KG1 (cell line): ENCODE measurements at regions not wholly inside any gene's neighbourhood (a gene's known extent, or its start where the extent isn't known, plus 50 kb on each side); places are given as distances from the start of the nearest gene placed in this dataset.
"Not testable (repeated sequence)": the region's sequence is repeated elsewhere in the genome, so short reads cannot be mapped to it uniquely, and the experiment has no call there.

Source experiments
- DNase-seq: peaks from one replicate; lab custom pipeline; 2025; lab: John Stamatoyannopoulos, UW

DNA sequence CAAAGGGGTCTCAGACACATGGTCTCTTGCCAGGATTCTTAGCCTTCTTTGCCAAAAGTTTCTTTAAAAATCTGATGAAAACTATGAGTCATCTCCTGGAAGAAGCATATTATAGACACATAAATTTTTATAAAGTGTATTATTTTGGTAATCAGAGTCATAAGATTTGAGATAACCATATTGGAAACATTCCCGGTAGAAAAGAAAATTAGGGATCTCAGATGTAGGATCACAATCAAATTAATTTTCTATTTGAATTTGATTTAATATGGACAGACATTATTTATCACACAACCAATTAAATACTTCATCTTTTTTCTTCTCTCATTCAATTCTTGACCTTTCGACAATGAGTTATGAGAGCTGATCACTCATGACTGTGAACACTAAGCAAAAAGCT lies 347.7 kb upstream of the CDH8 start:
- DNase-seq = no peak

DNA sequence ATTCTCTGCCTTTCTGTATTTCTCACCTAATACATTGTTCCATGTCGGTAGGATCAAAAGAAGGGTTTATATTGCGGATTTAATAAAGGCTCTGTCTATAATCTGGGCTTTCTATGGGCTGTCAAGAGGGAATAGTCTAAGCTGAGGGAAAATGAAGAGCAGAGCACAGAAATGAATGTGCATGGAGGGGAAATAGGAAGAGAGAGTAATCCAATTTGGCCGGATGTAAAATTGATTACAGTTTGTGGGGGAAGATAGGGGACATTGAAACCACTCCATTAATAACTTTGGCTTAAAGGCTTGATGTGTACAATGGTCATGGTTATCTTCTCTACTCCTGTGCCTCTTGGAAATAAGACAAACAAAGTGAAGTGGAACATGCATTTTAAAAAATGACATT lies 334.2 kb upstream of the CDH8 start:
- no peak for DNase-seq

DNA sequence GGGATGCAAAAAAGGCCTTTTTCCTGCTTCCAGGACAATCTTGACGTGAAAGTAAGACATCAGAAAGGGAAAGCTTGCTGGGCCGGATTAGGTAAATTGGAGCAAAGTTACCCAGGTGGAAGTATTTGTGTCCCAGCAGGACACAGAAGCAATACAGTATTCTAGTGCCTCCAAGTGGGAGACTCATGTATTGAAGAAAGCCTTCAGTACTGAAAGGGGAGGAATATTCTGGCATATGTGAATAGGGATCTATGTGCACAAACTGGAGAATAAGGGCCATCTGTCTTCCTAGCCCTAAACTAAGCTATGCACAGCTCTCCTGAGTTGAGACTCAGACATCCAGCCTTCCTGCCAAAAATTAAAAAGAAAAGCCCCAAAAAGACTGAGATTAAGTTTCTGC lies 327.3 kb upstream of the CDH8 start:
- no peak for DNase-seq

DNA sequence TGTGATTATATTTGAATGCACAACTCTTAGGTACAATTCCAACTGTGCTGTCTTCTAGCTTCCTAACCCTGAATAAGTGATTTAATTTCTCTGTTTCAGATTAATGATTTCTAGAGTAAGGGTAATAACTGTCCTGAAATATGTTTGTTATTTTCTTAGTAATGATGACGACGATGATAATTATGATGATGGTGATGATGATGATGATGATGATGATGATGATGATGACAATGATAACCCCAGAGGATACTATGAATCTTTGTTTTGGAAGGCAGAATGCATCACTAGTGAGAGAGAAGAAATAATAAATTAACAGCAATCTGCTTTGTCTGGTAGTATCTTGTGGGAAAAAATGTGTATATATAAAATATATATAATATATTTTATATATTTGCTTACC lies 317.1 kb upstream of the CDH8 start:
- DNase-seq = no peak

DNA sequence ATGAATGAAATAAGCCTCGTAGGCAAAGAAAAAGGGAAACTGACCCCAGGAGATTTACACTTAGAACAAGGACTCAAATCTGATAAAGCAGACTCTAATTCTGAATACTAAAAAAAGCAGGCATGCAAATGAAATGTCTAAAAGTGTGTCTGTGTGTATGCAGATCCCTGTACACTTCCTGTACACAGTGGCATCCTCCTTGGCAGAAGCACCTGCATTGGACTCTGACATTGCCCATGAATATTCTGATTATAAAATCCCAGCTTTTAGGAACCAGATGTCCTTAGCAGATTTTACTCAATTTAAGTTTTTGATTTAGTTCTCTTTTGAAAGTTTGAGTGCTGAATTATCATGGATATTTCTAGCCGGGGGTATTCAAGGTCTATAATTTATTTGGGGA lies 306.0 kb upstream of the CDH8 start:
- DNase-seq = no peak

DNA sequence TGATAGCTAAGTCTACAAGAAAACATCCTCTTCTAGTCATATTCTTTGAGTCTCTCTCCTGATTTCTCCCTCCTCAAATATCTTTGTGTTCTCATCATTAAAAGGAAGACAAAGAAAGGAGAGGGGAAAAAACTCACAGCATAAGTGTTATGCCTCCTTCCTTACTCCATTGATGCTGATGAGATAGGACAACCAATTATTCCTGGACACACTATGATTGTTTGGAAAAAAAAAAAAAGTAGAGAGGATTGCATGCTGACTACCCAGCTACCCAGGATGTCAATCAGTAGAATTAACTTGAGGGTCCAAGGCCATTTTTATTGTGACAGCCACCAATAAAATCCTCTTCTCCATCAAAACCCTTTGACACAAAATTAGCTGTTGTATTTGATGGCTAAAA lies 299.1 kb upstream of the CDH8 start:
- no peak for DNase-seq

DNA sequence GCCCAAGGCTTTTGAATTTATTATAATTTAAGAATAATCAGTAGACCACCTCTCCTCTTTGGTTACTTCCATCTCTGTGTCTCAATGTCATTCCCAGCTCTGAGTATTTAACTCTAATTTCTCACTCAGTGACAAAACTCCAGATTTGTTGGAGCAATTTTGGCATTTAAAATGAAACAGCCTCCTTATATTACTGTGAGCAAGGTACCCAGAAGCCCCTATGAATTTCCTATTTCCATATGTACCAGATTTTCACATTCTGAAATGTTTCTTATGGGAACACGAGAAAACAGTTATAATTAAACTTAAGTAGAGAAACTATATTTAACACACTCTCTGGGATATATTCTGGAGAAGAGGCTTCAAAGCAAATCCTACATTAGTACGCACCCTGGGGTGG lies 285.4 kb upstream of the CDH8 start:
- no peak for DNase-seq

DNA sequence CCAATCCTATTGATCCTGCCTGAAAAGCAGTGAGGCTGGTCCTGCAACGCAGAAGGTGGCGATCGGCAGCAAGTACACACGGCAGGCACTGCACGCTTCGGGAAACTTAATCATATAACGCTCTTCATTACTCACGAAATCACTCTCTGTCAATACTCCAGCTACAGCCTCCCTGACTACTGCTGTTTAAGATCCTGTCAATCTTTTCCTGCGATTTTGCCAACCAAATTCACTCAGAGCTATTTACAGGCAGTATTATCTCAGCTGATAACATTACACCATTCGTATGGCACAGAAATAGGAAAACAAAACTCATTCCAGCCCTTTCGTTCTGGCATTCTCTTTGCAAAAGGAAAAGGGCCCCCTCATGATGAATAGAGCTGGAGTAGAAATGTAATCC lies 262.4 kb upstream of the CDH8 start:
- DNase-seq = no peak

DNA sequence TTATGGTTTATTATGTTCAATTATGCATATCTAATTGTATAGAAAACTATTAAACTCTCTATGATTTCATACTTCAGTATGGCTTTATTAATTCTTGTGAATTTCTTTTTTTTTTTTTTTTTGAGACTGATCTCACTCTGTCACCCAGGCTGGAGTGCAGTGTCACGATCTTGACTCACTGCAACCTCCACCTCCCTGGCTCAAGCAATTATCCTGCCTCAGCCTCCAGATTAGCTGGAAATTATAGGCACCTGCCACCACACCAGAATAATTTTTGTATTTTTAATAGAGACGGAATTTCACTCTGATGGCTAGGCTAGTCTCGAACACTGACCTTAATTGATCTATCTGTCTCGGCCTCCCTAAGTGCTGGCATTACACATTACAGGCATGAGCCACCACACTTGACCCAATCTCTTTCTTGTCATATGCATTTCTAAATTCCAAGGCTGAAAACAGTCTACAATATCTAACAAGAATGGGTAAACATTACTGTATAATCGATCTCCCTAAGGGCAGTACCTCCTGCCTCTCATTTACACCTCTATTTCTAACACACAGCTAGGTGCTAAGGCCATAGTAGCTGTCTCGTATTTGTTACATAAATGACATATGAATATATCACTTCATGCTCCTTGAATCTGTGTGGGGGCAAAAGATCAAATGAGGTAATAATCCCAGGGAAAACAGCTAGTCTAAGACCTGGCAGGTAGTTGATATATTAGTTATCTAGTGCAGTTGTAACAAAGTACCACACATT lies 258.2 kb upstream of the CDH8 start:
- no peak for DNase-seq

DNA sequence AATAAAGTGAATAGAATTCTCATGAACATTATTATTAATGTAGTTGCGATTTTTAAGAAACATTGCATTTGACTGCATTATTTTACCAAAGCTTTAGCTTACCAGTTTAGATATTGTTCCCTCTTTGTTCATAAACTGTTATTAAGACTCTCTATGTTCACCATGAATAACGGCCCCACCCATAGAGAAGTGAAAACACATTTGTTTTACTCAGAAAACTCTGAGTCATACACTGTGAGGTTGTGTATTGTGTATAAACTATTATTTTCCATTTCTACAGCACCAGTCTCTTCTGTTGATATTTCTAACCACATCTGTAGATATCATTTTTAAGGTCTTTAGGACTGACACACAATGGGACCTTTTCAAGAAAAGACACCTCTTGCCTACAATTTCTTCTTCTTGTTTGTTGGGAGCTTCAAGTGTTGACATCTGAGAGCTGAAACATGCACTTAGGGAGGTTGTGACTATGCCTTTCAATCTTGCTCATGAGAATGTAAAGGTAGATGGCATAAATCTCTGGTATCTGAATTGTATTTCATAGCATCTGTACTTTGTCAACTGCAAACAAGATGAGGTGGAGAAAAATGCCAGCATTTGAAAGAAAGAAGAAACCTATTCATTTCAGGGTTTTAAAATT lies 252.9 kb upstream of the CDH8 start:
- DNase-seq = no peak

DNA sequence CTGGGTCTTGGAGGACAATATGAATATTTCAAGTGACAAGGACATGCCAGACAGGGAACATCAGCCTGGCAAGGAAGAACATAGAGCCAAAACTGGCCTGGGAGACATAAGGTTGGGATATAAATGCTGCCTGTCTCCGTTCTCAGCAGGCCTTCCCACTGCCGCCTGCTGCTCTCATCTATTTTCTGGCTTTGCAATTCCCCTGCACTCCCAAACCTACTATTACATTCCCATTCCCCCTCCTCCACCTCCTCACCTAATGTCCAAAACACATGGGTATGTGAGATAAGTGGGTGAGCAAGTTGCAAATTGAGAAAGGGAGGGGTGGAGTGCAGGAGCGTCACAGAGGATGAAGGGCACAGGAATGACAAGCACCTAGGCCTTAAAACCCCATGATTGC lies 244.3 kb upstream of the CDH8 start:
- DNase-seq = no peak

DNA sequence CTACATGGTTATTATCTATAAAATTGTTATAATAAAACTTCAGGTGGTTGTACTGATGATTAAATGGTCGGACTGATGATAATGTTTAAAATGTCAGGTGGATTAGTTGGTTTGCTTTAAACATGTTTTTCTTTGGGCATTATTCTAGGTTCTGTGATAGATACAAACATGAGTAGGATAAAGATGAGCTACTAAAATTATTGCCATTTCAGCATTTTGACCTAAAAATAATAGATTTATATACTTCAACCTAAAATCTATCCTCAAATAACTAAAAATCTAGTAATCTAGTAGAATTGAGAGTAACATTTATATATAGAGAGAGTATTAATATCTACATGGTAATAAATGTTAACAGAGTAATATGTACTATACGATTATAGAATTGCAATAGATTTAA lies 241.7 kb upstream of the CDH8 start:
- no peak for DNase-seq

DNA sequence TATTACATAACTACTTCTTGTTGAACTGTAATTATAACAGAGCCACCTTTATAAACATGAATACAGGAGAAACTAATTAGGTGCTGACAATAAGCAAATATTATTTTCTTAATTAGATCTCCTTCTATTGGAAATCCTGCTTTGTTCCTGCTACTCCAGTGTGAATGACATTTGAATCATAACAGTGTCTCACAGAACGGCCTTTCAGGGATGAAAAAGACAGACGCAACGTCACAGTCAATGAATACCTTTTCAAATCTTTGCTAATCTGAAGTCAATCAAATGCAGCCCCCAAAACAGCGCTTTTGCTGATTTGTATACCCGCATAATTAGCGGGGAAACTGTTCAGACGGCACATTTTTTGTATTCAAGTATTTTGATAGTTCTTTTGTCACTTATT lies 240.4 kb upstream of the CDH8 start:
- DNase-seq = no peak

DNA sequence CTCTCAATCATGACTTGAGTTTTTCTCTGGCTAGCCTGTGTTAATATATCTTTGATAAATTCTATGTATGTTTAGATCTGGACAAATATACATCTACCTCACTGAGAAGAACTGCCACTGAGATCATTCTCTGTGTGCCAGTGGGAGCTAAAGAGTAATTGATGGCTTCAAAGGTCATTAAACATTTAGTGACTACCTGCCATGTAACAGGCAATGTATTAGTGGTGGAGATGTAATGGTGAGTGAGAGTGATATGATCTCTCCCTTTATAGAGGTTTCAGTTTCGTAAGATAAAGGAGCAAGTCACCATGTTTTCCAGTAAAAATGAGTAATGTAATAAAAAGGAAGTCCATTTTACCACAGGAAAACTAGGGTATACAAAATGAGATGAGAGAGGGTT lies 235.8 kb upstream of the CDH8 start:
- no peak for DNase-seq

DNA sequence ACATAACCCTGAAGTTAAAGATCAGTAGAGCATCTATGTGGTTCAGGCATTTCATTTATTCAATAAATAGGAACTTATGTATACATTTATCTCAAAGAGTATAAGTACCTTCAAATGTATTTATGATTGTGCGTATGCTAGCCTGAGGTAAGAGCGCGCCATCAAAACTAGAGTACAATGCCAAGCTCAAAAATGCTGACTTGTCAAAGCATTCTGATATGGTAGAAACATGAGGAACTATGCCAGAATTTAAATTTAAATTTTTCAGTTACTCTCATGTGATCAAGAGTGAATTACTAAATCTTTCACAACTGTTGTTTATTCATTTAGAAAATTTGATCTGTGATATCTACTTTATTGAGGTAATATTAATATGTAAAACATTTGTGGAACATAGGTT lies 225.5 kb upstream of the CDH8 start:
- no peak for DNase-seq

DNA sequence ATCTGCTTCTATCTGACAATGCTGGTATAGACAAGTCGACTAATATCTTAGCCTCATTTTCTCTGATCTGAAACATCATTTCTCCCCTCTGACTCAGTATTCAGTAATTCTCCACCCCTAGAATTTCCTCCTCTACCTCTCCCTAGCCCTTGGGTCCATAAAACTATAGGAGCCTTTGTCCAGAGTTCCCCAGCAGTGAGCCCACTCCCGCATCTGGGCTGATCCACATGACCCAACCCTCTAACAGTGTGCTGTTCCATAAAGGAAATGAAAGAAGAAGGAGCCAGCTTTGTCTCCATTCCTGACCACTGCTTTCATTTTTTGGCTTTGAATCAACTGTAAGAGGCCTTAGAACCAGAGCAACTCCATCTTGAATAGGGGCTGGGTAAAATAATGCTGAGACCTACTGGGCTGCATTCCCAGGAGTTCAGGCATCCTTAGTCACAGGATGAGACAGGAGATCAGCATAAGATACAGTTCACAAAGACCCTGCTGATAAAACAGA lies 222.7 kb upstream of the CDH8 start:
- not testable (repeated sequence) for DNase-seq

DNA sequence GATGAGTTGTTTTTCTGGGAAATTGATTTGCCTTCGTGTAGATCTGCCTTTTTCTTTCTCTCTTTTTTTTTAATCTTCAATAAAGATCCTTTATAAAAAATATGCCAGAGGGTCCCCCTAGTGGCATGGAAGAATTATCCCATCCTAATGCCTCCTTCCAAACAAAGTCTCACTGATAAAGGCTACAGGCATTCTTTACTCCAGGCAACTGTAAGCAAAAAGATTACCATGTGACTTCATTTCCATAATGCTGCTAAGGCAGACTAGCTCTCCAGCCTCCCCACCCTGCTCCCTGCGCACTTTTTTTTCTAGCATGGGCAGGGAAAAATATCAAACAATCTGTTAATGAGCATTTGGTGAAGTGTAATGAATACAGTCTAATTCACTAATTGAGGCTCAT lies 220.2 kb upstream of the CDH8 start:
- no peak for DNase-seq

DNA sequence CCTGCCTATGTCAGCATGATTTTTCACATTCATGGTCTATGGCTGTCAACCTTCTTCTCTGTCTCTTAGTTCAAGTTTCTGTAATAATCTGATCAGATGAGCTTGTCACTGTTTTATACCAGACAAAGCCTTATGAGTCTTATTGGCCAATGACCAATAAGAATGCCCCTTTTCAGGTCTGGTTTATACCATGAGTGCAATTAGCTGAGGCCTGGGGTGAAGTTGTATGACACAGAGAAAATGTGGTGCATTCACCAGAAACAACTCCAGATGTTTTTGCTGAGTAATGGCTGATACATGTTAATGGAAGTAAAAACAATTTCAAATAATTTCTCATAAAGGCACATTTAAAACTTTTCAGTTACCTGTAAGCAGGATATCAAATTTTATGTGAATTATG lies 218.6 kb upstream of the CDH8 start:
- DNase-seq = no peak

DNA sequence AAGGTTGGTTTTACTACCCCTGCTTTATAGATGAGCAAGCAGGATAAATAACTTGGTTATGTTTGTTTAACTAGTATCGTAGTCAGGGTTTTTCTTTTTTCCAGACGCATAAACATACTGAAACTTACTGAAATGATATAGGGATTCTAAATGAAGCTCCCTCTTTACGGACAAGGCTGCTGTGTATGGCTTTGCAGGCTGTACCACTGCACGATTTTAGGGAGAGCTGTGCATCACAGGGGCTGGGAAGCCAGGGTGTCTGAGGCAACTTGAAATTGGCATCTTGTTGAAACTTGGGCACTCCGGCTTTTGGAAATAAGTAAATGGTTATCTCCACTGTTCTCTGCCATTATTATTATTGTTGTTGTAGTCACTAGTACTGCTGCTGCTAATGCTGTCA lies 218.1 kb upstream of the CDH8 start:
- DNase-seq = no peak

DNA sequence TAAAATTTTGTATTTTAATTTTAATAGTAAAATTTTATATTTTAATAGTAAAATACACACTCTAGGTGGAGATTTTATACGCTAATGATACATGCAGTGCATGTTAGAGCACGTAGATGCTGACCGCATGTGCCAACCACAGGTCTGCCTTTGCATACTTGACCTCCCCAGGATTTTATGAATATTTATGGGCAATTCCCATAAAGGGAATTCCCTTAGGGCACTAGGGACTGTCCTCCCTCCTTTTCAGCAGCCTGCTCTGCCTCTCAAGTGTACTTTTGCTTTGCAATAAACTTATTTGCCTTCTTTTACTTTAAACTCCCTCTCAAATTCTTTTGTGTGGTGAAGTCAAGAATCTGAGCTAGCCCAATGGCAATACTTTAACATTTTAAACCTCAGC lies 217.7 kb upstream of the CDH8 start:
- no peak for DNase-seq

DNA sequence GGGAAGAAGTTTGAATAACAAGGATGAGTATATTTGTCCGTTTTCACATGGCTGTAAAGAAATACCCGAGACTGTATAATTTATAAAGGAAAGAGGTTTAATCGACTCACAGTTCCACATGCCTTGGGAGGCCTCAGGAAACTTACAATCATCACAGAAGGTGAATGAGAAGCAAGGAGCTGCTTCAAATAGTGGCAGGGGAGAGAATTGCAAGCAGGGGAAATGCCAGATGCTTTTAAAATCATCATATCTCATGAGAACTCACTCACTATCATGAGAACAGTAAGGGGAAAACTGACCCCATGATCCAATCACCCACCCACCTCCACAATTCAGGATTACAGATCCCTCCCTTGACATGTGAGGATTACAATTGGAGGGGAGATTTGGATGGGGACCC lies 212.8 kb upstream of the CDH8 start:
- DNase-seq = no peak

DNA sequence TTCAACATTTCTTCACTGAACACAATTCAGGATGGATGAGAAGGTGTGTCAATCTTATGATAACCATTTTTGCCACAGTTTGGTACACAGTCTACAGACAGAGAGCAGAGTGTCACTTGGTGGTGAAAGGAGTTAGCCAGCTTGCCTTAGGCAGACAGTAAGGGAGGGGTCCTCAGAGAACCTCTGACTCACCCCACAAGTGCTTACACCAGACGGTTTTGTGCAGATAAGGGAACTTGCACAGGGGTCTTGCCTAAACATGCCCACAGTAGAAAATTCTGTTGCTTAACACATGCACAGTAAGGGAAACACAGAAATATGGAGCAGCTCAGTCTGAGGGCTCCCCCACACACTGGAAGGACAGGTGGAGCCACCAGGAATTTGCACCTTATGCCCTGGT lies 204.5 kb upstream of the CDH8 start:
- DNase-seq = no peak

DNA sequence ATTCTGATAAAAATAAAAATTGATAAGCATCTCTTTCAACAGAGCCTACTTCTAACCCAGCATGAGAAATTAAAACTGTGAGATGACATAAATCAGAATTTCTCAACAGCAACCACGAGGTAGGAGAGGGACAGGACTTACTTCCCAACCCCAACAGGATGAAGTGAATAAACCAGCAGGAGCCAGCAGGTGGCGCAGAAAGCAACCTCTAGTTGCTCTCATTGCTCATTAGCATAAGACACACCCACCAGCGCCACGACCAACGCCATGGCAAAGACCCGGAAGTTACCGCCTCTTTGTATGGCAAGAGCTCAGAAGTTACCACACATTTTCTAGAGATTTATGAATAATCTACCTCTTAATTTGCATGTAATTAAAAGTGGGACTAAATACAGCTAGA lies 189.4 kb upstream of the CDH8 start:
- peak; percentile 4 for DNase-seq

DNA sequence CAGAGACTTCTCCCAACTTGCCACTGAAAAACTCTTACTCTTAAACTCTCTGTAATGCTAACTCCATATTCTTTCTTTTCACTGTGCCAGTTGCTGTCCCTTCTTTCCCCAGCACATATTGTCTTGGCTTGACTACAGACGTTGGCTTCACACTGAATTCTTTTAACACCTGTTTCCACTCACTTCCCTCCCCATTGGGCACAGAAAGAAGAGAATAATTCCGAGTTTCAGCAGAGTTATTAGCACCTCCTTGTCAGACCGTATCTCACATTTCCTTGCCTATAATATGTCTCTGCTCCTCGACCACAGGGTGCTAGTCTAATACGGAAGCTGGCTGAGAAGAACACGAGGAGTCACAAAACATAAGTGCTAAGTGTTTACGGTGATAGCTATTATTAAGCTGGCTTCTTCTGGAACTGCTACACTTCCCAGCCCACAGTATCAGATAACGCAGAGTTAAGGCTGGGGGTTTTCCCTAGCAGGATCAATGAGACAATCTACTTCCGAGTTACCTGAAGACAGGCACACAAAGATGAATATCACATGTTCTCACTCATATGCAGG lies 188.5 kb upstream of the CDH8 start:
- no peak for DNase-seq
